ENCODE measurements at regions not wholly inside any gene's neighbourhood (a gene's known extent, or its start where the extent isn't known, plus 50 kb on each side); places are given as distances from the start of the nearest gene placed in this dataset.

DNA sequence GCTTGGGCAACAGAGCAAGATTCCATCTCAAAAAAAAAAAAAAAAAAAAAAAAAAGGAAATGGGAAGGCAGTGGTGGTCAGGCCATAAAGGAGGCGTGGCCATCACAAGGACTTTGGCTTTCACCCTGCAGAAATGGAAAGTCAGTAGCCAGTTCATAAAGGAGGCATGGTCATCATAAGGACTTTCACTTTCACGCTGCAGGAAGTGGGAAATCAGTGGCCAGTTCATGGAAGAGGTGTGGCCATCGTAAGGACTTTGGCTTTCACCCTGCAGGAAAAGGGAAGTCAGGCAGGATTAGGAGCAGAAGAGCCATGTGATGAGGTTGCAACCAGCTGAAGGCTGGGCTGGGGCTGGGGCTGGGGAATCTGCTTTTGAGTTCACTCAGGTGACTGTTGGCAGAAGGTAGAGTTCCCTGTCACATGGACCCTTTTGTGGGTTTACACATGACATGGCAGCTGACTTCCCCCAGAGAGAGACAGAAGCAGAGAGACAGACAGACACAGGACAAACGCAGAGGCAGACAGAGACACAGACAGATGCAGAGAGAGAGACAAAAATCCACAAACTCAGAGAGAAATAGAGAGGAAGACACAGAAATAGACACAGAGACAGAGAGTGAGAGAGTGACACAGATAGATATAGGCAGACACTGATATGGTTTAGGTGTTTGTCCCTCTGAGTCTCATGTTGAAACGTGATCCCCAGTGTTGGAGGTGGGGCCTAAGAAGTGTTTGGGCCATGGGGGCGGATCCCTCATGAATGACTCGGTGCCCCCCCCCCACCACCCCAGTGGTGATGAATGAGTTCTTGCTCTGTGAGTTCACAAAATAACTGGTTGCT, 263.9 kb upstream of the KAZN start:
- DNase-seq (ENCODE audit: low read depth), result no peak
- no peak for TF ChIP-seq CTCF (IDR thresholded peaks at IDR 0.05; ENCODE audit: low read length, missing control alignments)
- H3K4me3 ChIP-seq (replicated peaks; ENCODE audit: low read depth, low read length), result no peak overlapping the region

DNA sequence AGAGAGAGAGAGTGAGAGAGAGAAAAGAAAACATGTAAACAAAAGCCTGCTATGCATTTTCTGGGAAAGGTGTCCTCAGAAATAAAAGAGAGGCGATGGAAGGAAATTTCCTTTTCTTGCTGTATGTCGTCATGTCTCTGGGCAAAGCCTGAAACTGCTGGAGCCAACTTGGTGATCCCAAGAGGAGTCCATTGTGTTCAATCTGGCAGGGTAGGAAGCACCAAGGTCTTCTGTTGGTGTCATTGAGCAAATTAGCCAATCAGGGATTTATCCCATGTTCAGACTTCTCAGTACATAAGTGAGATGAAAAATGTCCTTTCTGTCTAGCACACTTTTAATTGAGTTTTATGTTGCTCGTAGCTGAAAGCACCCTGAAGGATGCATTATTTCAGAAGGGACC, 260.0 kb upstream of the KAZN start:
- TF ChIP-seq CTCF (IDR thresholded peaks at IDR 0.05; ENCODE audit: low read length, missing control alignments), result no peak
- no peak overlapping the region for H3K4me3 ChIP-seq (replicated peaks; ENCODE audit: low read depth, low read length)
- DNase-seq (ENCODE audit: low read depth), result no peak

DNA sequence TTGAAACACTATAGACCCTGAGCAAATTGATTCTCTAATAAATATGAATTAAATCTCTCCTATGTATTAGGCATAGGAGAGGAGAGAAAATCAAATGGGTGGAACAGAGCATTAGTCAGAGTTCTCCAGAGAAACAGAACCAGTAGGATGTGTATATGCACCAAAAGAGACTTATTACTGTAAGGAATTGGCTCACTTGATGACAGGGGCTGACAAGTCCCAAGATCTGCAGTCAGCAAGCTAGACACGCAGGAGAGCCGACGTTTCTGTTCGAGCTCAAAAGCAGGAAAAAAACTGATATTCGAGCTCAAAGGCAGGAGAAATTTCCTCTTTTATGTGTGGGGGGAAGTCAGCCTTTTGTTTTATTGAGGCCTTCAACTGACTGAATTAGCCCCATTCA, 259.2 kb upstream of the KAZN start:
- H3K4me3 ChIP-seq (replicated peaks; ENCODE audit: low read depth, low read length), result no peak overlapping the region
- DNase-seq (ENCODE audit: low read depth), result no peak
- no peak for TF ChIP-seq CTCF (IDR thresholded peaks at IDR 0.05; ENCODE audit: low read length, missing control alignments)

- DNase-seq (ENCODE audit: low read depth), result peak; percentile 16
- H3K4me3 ChIP-seq (replicated peaks; ENCODE audit: low read depth, low read length), result no peak overlapping the region
- no peak for TF ChIP-seq CTCF (IDR thresholded peaks at IDR 0.05; ENCODE audit: low read length, missing control alignments)
Measured at GRCh38 chr1:14340002-14340785, 258.3 kb upstream of the KAZN start.

DNA sequence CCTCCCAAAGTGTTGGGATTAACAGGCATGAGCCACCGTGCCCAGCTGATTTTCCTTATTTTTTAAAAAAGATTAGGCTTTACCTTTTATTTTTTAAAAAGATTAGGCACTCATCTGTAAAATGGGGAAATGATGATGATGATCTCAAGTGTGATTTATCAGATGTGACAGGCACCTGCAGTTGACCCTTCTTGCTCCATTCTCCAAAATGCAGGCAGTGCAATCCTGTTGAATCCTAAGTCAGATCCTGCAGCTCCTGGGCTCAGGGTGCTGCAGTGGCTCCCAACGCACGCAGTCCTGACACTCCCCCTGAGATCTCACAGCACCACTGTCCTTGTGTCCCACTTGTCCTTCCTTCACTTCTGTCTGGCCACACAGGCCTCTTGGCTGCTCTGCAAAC, 257.3 kb upstream of the KAZN start:
- DNase-seq (ENCODE audit: low read depth), result no peak
- TF ChIP-seq CTCF (IDR thresholded peaks at IDR 0.05; ENCODE audit: low read length, missing control alignments), result no peak
- H3K4me3 ChIP-seq (replicated peaks; ENCODE audit: low read depth, low read length), result no peak overlapping the region

DNA sequence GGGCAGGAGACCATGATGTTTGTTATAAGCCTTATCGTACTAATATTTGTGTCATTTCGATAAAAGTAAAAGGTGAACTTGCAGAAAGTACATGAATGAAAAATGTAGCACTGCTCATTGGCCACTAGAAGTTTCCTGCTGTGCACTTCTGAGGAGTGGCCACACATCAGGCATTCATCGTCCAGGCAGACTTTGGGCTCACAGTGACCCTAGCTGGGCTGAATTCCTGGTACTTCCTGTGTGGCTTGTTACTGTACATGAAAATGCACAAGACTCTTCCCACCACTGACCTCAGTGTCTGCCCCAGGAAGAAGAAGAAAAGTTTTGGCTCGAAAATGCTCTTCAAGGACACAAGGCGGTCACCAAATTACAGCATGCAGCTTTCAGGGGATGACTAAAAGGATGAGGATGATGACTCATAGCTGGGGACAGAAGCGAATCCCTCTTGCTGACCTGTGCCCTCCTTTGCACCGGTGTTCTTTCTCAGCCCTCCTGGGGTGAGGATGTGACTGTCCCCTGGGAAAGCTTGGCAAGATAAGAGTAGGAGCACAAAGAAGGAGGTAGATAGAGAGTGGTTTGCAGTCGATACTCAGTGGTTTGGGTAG, 252.4 kb upstream of the KAZN start:
- H3K4me3 ChIP-seq (replicated peaks; ENCODE audit: low read depth, low read length), result no peak overlapping the region
- TF ChIP-seq CTCF (IDR thresholded peaks at IDR 0.05; ENCODE audit: low read length, missing control alignments), result no peak
- DNase-seq (ENCODE audit: low read depth), result no peak
